T-helper 17 cell (primary cell): ENCODE measurements at regions not wholly inside any gene's neighbourhood (a gene's known extent, or its start where the extent isn't known, plus 50 kb on each side); places are given as distances from the start of the nearest gene placed in this dataset.

Source experiments
- ATAC-seq: fragments of 150-1000 bp; cut with Tn5 transposase; 2 replicates; pipeline ENCODE4 v1.10.0; 2021; ENCODE audit warnings: mild to moderate bottlenecking, moderate library complexity
- DNase-seq, 3 donors: peaks; one replicate each; pipeline versions ENCODE4 v3.0.0 to v3.0.0-alpha.2; 2020 to 2021
- H3K9me3 ChIP-seq: one replicate; pipeline ENCODE4 v1.7.0; 2013; ENCODE audit warnings: low read length, mild to moderate bottlenecking; ENCODE audit not compliant: control insufficient read depth, poor library complexity, severe bottlenecking
- H3K27ac Mint-ChIP-seq: one replicate; pipeline ENCODE4 v1.8.0; 2022; ENCODE audit warnings: mild to moderate bottlenecking, moderate library complexity, mixed read lengths
- H3K27me3 Mint-ChIP-seq: one replicate; pipeline ENCODE4 v1.8.0; 2022; ENCODE audit warnings: mixed read lengths
- H3K36me3 Mint-ChIP-seq: one replicate; pipeline ENCODE4 v1.8.0; 2022; ENCODE audit warnings: low read depth, mixed read lengths
- H3K4me1 Mint-ChIP-seq: one replicate; pipeline ENCODE4 v1.8.0; 2022; ENCODE audit warnings: mild to moderate bottlenecking, mixed read lengths
- H3K4me3 Mint-ChIP-seq: one replicate; pipeline ENCODE4 v1.8.0; 2022; ENCODE audit warnings: mild to moderate bottlenecking, moderate library complexity, mixed read lengths

GRCh38 chr16:85545227-85545818, 67.8 kb upstream of the GSE1 start:
- Mint-ChIP-seq H3K27me3 (no peaks in the 10 kb centered on the region), H3K4me3 (no peak overlapping the region), H3K27ac (no peak overlapping the region), H3K36me3 (no peaks in the 10 kb centered on the region), H3K4me1 (peaks cover 10% of the 10 kb centered on the region)
- no peak for DNase-seq
- ATAC-seq, result no peak
- H3K9me3 ChIP-seq, result no peaks in the 10 kb centered on the region

DNA sequence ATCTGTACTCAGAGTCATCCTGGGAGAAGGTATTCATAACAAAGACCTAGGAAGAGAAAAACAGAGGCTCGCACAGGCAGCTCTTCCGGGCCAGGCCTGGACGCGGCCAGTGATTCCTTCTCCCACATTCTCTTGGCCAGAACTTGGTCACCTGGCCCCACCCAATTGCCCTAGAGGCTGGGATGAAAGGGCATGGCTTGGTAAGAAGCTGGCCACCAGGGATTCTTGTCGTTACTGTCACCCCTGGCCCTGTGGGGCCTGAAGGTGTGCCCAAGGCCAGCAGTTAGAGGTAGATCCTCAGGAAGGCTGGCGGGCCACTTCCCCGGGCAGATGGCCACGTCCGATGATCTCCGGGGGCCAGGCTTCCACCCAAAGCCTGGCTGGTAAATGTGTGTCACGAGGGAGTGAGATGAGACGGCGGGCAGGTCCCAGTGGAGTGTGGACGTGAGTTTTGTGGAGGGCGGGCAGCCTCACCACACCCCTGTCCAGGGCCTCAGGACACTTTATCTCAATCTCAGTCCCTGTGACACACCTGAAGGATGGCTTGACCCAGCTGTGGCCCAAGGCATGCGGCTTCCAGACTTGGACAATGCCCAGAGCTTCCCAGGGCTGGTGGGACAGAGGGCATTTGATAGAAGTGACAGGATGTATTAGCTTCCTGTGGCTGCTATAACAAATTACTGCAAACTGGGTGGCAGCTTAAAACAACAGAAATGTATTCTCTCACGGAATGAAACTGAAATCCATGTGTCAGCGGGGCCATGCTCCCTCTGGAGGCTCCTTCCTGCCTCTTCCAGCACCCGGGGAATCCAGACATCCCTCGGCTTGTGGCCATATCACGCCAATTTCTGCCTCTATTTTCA, 66.3 kb upstream of the GSE1 start:
- H3K9me3 ChIP-seq, result no peaks in the 10 kb centered on the region
- Mint-ChIP-seq H3K27me3 (no peaks in the 10 kb centered on the region), H3K27ac (no peak overlapping the region)

DNA sequence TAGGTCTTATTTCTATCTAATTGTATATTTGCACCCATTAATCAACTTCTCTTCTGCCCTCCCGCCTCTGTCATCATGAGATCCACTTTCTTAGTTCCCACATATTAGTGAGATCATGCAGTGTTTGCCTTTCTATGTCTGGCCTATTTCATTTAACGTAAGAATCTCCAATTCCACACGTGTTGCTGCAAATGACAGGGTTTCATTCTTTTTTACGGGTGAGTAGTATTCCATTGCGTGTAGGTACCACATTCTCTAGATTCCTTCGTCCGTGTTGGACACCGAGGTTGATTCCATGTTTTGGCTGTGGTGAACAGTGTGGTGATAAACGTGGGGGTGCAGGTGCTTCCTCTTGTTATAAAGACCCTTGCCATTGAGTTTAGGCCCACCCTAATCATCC, 64.7 kb upstream of the GSE1 start:
- Mint-ChIP-seq H3K4me3 (no peak overlapping the region), H3K36me3 (no peaks in the 10 kb centered on the region), H3K4me1 (peaks cover 10% of the 10 kb centered on the region), H3K27ac (no peak overlapping the region), H3K27me3 (no peaks in the 10 kb centered on the region)
- no peak for DNase-seq
- ATAC-seq, result no peak
- no peaks in the 10 kb centered on the region for H3K9me3 ChIP-seq

More for the DNA sequence above, 66.3 kb upstream of the GSE1 start:
- DNase-seq, result no peak
- Mint-ChIP-seq H3K4me3 (no peak overlapping the region), H3K36me3 (no peaks in the 10 kb centered on the region), H3K4me1 (peaks cover 8% of the 10 kb centered on the region)
- ATAC-seq, result no peak

- Mint-ChIP-seq H3K36me3 (no peaks in the 10 kb centered on the region), H3K4me1 (peaks cover 16% of the 10 kb centered on the region), H3K27ac (no peak overlapping the region), H3K4me3 (no peak overlapping the region), H3K27me3 (no peaks in the 10 kb centered on the region)
- ATAC-seq, result no peak
- no peak for DNase-seq
- H3K9me3 ChIP-seq, result no peaks in the 10 kb centered on the region
Observed at GRCh38 chr16:85549766-85550421, 63.2 kb upstream of the GSE1 start.

DNA sequence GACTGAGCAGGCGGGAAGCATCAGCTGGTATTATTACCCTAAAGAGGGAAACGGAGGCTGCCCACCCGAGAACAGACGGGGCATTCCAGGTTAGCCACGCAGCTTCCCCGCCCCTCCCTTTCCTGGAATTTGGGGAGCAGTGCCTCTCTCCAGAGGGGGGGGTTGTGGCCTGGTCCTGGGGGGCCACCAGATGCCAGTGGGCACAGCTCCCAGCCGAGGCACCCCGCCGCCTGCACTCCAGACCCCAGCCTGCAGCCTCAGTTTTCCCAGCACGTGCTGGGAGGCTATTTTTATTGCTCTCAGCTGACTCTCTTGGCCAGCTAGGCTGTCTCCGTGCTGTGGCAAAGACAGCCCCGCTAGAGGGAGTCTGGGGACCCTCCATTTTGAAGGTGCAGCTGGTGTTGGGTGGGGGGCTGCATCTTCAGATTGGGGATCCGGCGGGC, 62.7 kb upstream of the GSE1 start:
- no peaks in the 10 kb centered on the region for H3K9me3 ChIP-seq
- Mint-ChIP-seq H3K4me3 (no peak overlapping the region), H3K4me1 (peaks cover 14% of the 10 kb centered on the region), H3K27me3 (no peaks in the 10 kb centered on the region), H3K27ac (peak overlapping the region; percentile 37), H3K36me3 (no peaks in the 10 kb centered on the region)
- DNase-seq (no peak), ATAC-seq (no peak)

- Mint-ChIP-seq H3K4me1 (peaks cover 16% of the 10 kb centered on the region), H3K27ac (peak overlapping the region; percentile 37), H3K27me3 (no peaks in the 10 kb centered on the region), H3K4me3 (peak overlapping the region; percentile 12), H3K36me3 (no peaks in the 10 kb centered on the region)
- H3K9me3 ChIP-seq, result no peaks in the 10 kb centered on the region
- DNase-seq (no peak), ATAC-seq (no peak)
Observed at GRCh38 chr16:85550953-85551924, 61.9 kb upstream of the GSE1 start.

GRCh38 chr16:85552980-85553435, 60.1 kb upstream of the GSE1 start:
- H3K27me3 Mint-ChIP-seq, result no peaks in the 10 kb centered on the region
- no peaks in the 10 kb centered on the region for H3K9me3 ChIP-seq
- DNase-seq, result no peak
- peak overlapping the region; percentile 51 for H3K27ac Mint-ChIP-seq
- ATAC-seq, result no peak
- no peaks in the 10 kb centered on the region for H3K36me3 Mint-ChIP-seq
- H3K4me1 Mint-ChIP-seq, result peaks cover 24% of the 10 kb centered on the region
- peak overlapping the region; percentile 81 for H3K4me3 Mint-ChIP-seq

GRCh38 chr16:85553436-85554113, 59.5 kb upstream of the GSE1 start:
- DNase-seq (peak in 2 of 3 donors; percentile 13 to 36), ATAC-seq (peak; percentile 43)
- H3K4me3 Mint-ChIP-seq, result peak overlapping the region; percentile 96
- H3K9me3 ChIP-seq, result no peaks in the 10 kb centered on the region
- no peaks in the 10 kb centered on the region for H3K27me3 Mint-ChIP-seq
- peak overlapping the region; percentile 94 for H3K27ac Mint-ChIP-seq
- no peaks in the 10 kb centered on the region for H3K36me3 Mint-ChIP-seq
- peaks cover 28% of the 10 kb centered on the region for H3K4me1 Mint-ChIP-seq

- Mint-ChIP-seq H3K4me3 (peak overlapping the region; percentile 96), H3K36me3 (no peaks in the 10 kb centered on the region), H3K27me3 (no peaks in the 10 kb centered on the region), H3K4me1 (peaks cover 28% of the 10 kb centered on the region), H3K27ac (peak overlapping the region; percentile 94)
- peak; percentile 79 for ATAC-seq
- DNase-seq, result peak; percentile 29 to 47 (median 47)
- no peaks in the 10 kb centered on the region for H3K9me3 ChIP-seq
Observed at GRCh38 chr16:85554114-85554888, 58.8 kb upstream of the GSE1 start.

DNA sequence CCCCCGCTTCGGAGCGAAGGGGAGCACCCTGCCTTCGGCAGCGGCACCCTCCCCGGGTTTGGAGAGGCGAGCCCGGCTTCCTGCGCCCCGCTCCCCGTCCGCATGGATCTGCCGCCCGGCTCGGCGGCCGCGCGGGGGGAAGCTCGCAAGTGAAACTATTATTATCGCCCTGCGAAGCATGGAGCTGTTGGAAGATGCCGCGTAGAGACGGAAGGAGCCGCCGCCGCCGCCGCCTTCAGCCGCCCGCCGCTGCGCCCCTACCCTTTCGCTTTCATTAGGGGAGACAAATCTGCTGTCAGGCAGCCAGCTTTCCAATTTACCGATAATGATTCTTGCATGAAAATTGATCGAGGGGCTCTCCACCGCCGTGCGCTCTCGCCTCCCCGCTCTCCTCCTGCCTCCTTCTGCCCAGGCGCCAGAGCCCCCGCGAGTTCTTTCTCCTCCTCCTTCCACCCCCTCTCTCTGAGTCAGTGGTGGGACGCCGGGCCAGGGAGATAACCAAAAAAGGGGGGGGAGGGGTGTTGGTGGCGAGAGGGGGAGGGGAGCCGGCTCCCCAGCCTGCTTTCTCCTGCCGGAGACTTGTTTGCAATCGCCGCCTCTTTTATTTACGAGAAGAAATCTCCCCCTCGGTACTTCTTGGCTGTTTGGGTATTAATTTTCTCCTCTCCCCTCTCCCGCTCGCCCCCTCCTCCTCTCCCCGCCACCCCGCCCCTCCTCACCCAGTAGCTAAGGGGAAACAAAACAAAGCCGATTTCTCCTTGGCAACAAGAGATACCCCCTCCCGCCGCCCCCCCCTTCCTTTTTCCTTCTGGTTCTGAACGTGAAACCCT, 58.0 kb upstream of the GSE1 start:
- Mint-ChIP-seq H3K4me3 (peak overlapping the region; percentile 96), H3K36me3 (no peaks in the 10 kb centered on the region), H3K4me1 (peaks cover 28% of the 10 kb centered on the region), H3K27me3 (no peaks in the 10 kb centered on the region), H3K27ac (peak overlapping the region; percentile 94)
- H3K9me3 ChIP-seq, result no peaks in the 10 kb centered on the region
- ATAC-seq (peak; percentile 22), DNase-seq (peak in 2 of 3 donors; percentile 28 to 33)
